IMR-90 (cell line): ENCODE measurements at regions not wholly inside any gene's neighbourhood (a gene's known extent, or its start where the extent isn't known, plus 50 kb on each side); places are given as distances from the start of the nearest gene placed in this dataset. TPM values are rescaled to one million over a fixed set of nuclear protein-coding genes. Genes with fewer than 3 reads are reported as not detected.

Source experiments
- ATAC-seq: fragments of 200-7000 bp; cut with Tn5 transposase; 2 replicates; pipeline ENCODE4 v1.9.1; 2020; ENCODE audit warnings: low read depth, mild to moderate bottlenecking, moderate library complexity
- BruUV-seq: library from RNA; stranded (reverse); fragments of 400-500 nt; replicated peaks from 2 replicates; lab custom pipeline; 2021; lab: Mats Ljungman, UMichigan
- CTCF ChIA-PET: fragments of 300-600 bp; formaldehyde crosslinking; extraction: SDS; loops from one replicate; lab custom pipeline; 2021; ENCODE audit warnings: antibody characterized with exemption; lab: Yijun Ruan, JAX
- POLR2A ChIA-PET: fragments of 300-600 bp; sonication (Branson Sonifier 250); formaldehyde crosslinking; loops from one replicate; lab custom pipeline; 2022; ENCODE audit warnings: antibody characterized with exemption; ENCODE audit not compliant: unreplicated experiment; lab: Charles Lee
- DNase-seq: peaks from one replicate; pipeline ENCODE4 v3.0.0; 2013
- H2AFZ ChIP-seq: replicated peaks from 2 replicates; pipeline ENCODE3; 2013; ENCODE audit warnings: low read length, mild to moderate bottlenecking; ENCODE audit not compliant: poor library complexity
- H2AK5ac ChIP-seq: 2 replicates; pipeline ENCODE4 v1.6.1; 2013; ENCODE audit warnings: low read depth, low read length, inconsistent platforms
- H2AK9ac ChIP-seq: replicated peaks from 2 replicates; pipeline ENCODE3; 2013; ENCODE audit warnings: mild to moderate bottlenecking, low read depth, low read length, moderate library complexity; ENCODE audit not compliant: poor library complexity
- H2BK120ac ChIP-seq: 2 replicates; pipeline ENCODE4 v1.6.1; 2013; ENCODE audit warnings: low read depth, low read length, inconsistent platforms
- H2BK15ac ChIP-seq: 3 replicates; pipeline ENCODE4 v1.6.1; 2013; ENCODE audit warnings: low read depth, low read length, inconsistent platforms
- H2BK20ac ChIP-seq: 2 replicates; pipeline ENCODE4 v1.6.1; 2013; ENCODE audit warnings: low read depth, mild to moderate bottlenecking, inconsistent platforms, low read length, moderate library complexity
- H2BK5ac ChIP-seq: 2 replicates; pipeline ENCODE4 v1.6.1; 2013; ENCODE audit warnings: mild to moderate bottlenecking, low read depth, low read length, inconsistent platforms; ENCODE audit not compliant: poor library complexity, severe bottlenecking
- H3K14ac ChIP-seq: replicated peaks from 2 replicates; pipeline ENCODE4 v1.6.1; 2013; ENCODE audit warnings: low read depth, low read length, inconsistent platforms
- H3K18ac ChIP-seq: 2 replicates; pipeline ENCODE4 v1.6.1; 2013; ENCODE audit warnings: low read depth, low read length, control low read depth
- H3K23ac ChIP-seq: 2 replicates; pipeline ENCODE4 v1.6.1; 2013; ENCODE audit warnings: low read depth, low read length, inconsistent platforms
- H3K27ac ChIP-seq: 2 replicates; pipeline ENCODE4 v1.5.1; 2013; ENCODE audit warnings: mild to moderate bottlenecking, control low read depth, low read length; ENCODE audit not compliant: insufficient read depth
- H3K27me3 ChIP-seq: 2 replicates; pipeline ENCODE4 v1.6.1; 2013; ENCODE audit warnings: low read length; ENCODE audit not compliant: control insufficient read depth, insufficient read depth
- H3K36me3 ChIP-seq: 2 replicates; pipeline ENCODE4 v1.6.1; 2013; ENCODE audit warnings: low read length, mixed read lengths; ENCODE audit not compliant: control insufficient read depth, insufficient read depth
- H3K4ac ChIP-seq: 2 replicates; pipeline ENCODE4 v1.6.1; 2013; ENCODE audit warnings: low read depth, low read length, inconsistent platforms
- H3K4me1 ChIP-seq: 2 replicates; pipeline ENCODE4 v1.6.1; 2013; ENCODE audit warnings: low read length, mixed read lengths; ENCODE audit not compliant: control insufficient read depth, insufficient read depth
- H3K4me2 ChIP-seq: 2 replicates; pipeline ENCODE4 v1.6.1; 2013; ENCODE audit warnings: low read depth, mild to moderate bottlenecking, control low read depth, low read length, moderate library complexity
- H3K4me3 ChIP-seq: 2 replicates; pipeline ENCODE4 v1.5.1; 2013; ENCODE audit warnings: low read depth, mild to moderate bottlenecking, control low read depth, low read length, moderate library complexity; ENCODE audit not compliant: insufficient read depth
- H3K56ac ChIP-seq: 2 replicates; pipeline ENCODE4 v1.6.1; 2013; ENCODE audit warnings: low read length, inconsistent platforms; ENCODE audit not compliant: insufficient read depth; ENCODE audit errors: extremely low read depth
- H3K79me1 ChIP-seq, 2 experiments: 2 replicates each; pipeline ENCODE4 v1.6.1; 2013; ENCODE audit warnings: low read length in 2 of 2, inconsistent platforms in 1 of 2, low read depth in 1 of 2
- H3K9ac ChIP-seq: 2 replicates; pipeline ENCODE4 v1.6.1; 2013; ENCODE audit warnings: low read depth, low read length, control low read depth
- H3K9me1 ChIP-seq: 2 replicates; pipeline ENCODE4 v1.6.1; 2013; ENCODE audit warnings: low read length, inconsistent platforms; ENCODE audit not compliant: insufficient read depth
- H3K9me3 ChIP-seq: 2 replicates; pipeline ENCODE4 v1.6.1; 2013; ENCODE audit warnings: low read length; ENCODE audit not compliant: control insufficient read depth, insufficient read depth
- H4K20me1 ChIP-seq: 2 replicates; pipeline ENCODE4 v1.6.1; 2013; ENCODE audit warnings: low read length, inconsistent platforms; ENCODE audit not compliant: insufficient read depth
- H4K5ac ChIP-seq: 2 replicates; pipeline ENCODE4 v1.6.1; 2013; ENCODE audit warnings: mild to moderate bottlenecking, low read depth, low read length, control low read depth
- H4K8ac ChIP-seq, 2 experiments: 2 replicates each; pipeline ENCODE4 v1.6.1; 2013; ENCODE audit warnings: low read depth in 2 of 2, low read length in 2 of 2, control low read depth in 1 of 2, inconsistent platforms in 1 of 2
- H4K91ac ChIP-seq: 2 replicates; pipeline ENCODE4 v1.6.1; 2013; ENCODE audit warnings: low read depth, low read length, inconsistent platforms; ENCODE audit not compliant: insufficient read depth
- CHD1 ChIP-seq: IDR thresholded peaks from 2 replicates; pipeline ENCODE4 v1.6.1; 2012; ENCODE audit warnings: low read depth, low read length, improper control_type of control experiment
- FOS ChIP-seq: fragments of 150-350 bp; IDR thresholded peaks from 2 replicates; pipeline ENCODE4 v1.6.1; 2016; ENCODE audit warnings: low read depth, low read length
- POLR2A ChIP-seq: IDR thresholded peaks from 2 replicates; pipeline ENCODE4 v1.6.1; 2012; ENCODE audit warnings: mild to moderate bottlenecking, low read depth, low read length
- WGBS, 2 experiments: methylation state at CpG; one replicate each; pipeline versions ENCODE4 v1.1.5 to v1.1.7; 2013; ENCODE audit warnings: missing lambda C conversion rate in 2 of 2; ENCODE audit not compliant: insufficient read length in 1 of 2; ENCODE audit errors: extremely low coverage in 2 of 2; 5-methylcytosine and 5-hydroxymethylcytosine counted together
- dilution Hi-C: fragments of 300-500 bp; cut with HindIII; formaldehyde crosslinking; loops from one replicate; pipeline ENCODE4 v1.14.3; 2018; ENCODE audit warnings: low sequenced_read_pairs; ENCODE audit not compliant: unreplicated experiment
- in situ Hi-C: fragments of 300-500 bp; cut with MboI; formaldehyde crosslinking; loops from 3 replicates; pipeline ENCODE4 v1.14.3; 2019; ENCODE audit warnings: low sequenced_read_pairs, inconsistent platforms, mixed read lengths
- intact Hi-C: fragments of 100-400 bp; cut with micrococcal nuclease; formaldehyde crosslinking; loops from 2 replicates; pipeline ENCODE4 v1.10.0; 2022
- microRNA-seq, 2 experiments: library from miRNA; stranded (forward) in 1 of 2; unstranded in 1 of 2; fragments of 10-50 nt in 1 of 2; fragments of <30 nt in 1 of 2; gene quantifications in 1 of 2; microRNA quantifications in 1 of 2; one replicate each; pipeline versions ENCODE3 to v1.1.0; 2013 to 2020; ENCODE audit not compliant: insufficient read depth in 1 of 2, insufficient read length in 1 of 2, unreplicated experiment in 1 of 2
- small RNA-seq, 5 experiments: library from RNA; depleted of rRNA; stranded (forward); fragments of <200 nt; gene quantifications; one replicate each; pipeline ENCODE3, GENCODE V24; 2012
- TF ChIP-seq, protein P1 (sequence below): conservative IDR thresholded peaks from 2 replicates; pipeline ENCODE4 v1.5.1; 2012; ENCODE audit warnings: mild to moderate bottlenecking, low read depth, low read length, improper control_type of control experiment

DNA sequence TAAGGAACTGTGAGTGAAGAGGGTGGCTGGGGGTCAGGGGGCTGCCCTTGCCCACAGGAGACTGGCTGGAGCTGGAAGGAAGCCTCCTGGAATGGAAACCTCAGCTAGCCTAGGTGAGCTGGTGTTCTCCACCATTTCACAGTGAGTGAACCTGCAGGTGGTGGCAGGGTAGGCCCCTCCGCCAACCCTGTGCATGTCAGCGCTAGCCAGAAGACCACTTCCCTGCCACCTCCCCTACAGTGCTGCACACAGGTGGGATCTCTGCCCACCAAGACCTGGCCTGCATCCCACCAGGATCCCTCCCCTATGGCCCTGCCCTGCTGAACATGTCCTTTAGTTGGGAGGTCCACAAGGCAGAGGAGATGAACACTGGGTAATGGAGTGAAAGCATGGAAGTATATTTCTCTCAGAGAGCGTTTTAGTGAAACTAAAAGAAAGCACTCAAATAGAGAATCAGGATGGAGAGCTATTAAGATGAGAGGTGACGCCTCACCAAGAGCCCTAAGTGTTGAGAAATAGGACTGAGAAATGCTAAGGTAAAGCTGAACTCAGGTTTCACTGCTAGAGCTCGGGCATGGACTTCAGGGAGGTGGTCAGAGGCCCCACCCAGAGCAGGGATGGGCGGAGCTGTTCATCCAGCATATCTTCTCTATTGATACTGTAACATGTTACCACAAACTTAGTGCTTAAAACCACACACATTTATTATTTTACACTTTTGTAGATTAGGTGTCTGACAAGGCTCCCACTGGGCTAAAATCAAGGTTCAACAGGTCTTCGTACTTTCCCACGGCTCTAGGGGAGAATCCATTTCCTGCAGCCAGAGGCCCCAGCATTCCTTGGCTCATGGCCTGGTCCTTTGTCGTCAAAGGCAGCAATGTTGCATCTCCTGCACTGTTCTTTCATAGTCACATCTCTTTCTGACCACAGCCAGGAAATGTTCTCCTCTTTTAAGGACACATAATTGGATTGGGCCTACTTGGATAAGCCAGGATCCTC lies 83.2 kb downstream of the DIRAS2 start:
- Histone ChIP-seq H3K18ac (no peak overlapping the region), H4K8ac (no peak overlapping the region), H4K20me1 (no peaks in the 10 kb centered on the region), H3K4ac (no peak overlapping the region), H3K4me3 (no peak overlapping the region), H2BK20ac (no peak overlapping the region), H3K56ac (no peak overlapping the region), H3K9ac (no peak overlapping the region), H3K9me3 (no peaks in the 10 kb centered on the region), H3K27ac (no peak overlapping the region), H2BK120ac (no peak overlapping the region), H3K4me1 (no peaks in the 10 kb centered on the region), H2AFZ (no peak overlapping the region), H3K23ac (no peak overlapping the region), H2AK9ac (no peak overlapping the region), H4K5ac (no peak overlapping the region), H3K36me3 (no peaks in the 10 kb centered on the region), H4K91ac (no peak overlapping the region), H2BK5ac (no peak overlapping the region), H3K9me1 (no peaks in the 10 kb centered on the region), H2BK15ac (no peak overlapping the region), H3K4me2 (no peak overlapping the region), H3K27me3 (no peaks in the 10 kb centered on the region), H2AK5ac (no peak overlapping the region), H3K14ac (no peak overlapping the region), H3K79me1 (no peaks in the 10 kb centered on the region)
- intact Hi-C loops: no loop called here
- POLR2A ChIA-PET: no interaction called here
- CTCF ChIA-PET: no interaction called here
- dilution Hi-C loops: no loop called here
- BruUV-seq: no TSS peak
- DNase-seq (no peak), ATAC-seq (no peak)
- in situ Hi-C loops: no loop called here
- TF ChIP-seq CHD1 (no peak), FOS (no peak), POLR2A (no peak)
- TF ChIP-seq, protein P1, sequence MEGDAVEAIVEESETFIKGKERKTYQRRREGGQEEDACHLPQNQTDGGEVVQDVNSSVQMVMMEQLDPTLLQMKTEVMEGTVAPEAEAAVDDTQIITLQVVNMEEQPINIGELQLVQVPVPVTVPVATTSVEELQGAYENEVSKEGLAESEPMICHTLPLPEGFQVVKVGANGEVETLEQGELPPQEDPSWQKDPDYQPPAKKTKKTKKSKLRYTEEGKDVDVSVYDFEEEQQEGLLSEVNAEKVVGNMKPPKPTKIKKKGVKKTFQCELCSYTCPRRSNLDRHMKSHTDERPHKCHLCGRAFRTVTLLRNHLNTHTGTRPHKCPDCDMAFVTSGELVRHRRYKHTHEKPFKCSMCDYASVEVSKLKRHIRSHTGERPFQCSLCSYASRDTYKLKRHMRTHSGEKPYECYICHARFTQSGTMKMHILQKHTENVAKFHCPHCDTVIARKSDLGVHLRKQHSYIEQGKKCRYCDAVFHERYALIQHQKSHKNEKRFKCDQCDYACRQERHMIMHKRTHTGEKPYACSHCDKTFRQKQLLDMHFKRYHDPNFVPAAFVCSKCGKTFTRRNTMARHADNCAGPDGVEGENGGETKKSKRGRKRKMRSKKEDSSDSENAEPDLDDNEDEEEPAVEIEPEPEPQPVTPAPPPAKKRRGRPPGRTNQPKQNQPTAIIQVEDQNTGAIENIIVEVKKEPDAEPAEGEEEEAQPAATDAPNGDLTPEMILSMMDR: no peak
- 28% methylated on average over 3 of the region's 9 CpGs; no CpG with 5 or more reads in 1 of the 2 experiments for WGBS, 2 experiments

Small RNAs in the stretch of these regions (microRNA-seq; reads per million reads assigned to microRNA genes)
- gene AL161629.2 (ENCODE audit: insufficient read depth, insufficient read length) (not detected), gene MIR4290 (ENCODE audit: insufficient read depth in 1 of 2, insufficient read length in 1 of 2, unreplicated experiment in 1 of 2) (0 reads per million in 2 experiments)

Small RNAs in the stretch of these regions (small RNA-seq; reads per million reads assigned to genes)
- gene AL161629.2: 0 reads per million in 5 experiments
- 0 reads per million in 5 experiments for gene MIR4290
